HepG2 (cell line): ENCODE measurements at regions not wholly inside any gene's neighbourhood (a gene's known extent, or its start where the extent isn't known, plus 50 kb on each side); places are given as distances from the start of the nearest gene placed in this dataset.

Experiments
- ARID5B ChIP-seq: IDR thresholded peaks from 2 replicates; pipeline ENCODE4 v1.4.0; 2020; ENCODE audit warnings: mild to moderate bottlenecking, missing genetic modification reagents
- ETS1 ChIP-seq: sonication (generic); formaldehyde crosslinking; IDR thresholded peaks from 2 replicates; pipeline ENCODE4 v1.4.0; 2020; ENCODE audit warnings: missing genetic modification reagents
- MAFF ChIP-seq: IDR thresholded peaks from 2 replicates; pipeline ENCODE4 v1.6.1; 2011; ENCODE audit warnings: low read depth, low read length, improper control_type of control experiment
- MAFK ChIP-seq, 2 experiments: IDR thresholded peaks in 1 of 2; conservative IDR thresholded peaks in 1 of 2; 2 replicates each; pipeline ENCODE4 v1.6.1; 2011; ENCODE audit warnings: improper control_type of control experiment in 2 of 2, low read length in 2 of 2
- MIER3 ChIP-seq: IDR thresholded peaks from 2 replicates; pipeline ENCODE4 v1.6.1; 2016; ENCODE audit warnings: missing compliant biosample characterization, borderline replicate concordance
- NCOA5 ChIP-seq: sonication (generic); formaldehyde crosslinking; IDR thresholded peaks from 2 replicates; pipeline ENCODE4 v1.4.0; 2020; ENCODE audit warnings: missing genetic modification reagents
- NFATC3 ChIP-seq: sonication (generic); formaldehyde crosslinking; IDR thresholded peaks from 2 replicates; pipeline ENCODE4 v1.5.1; 2020; ENCODE audit warnings: mild to moderate bottlenecking, missing genetic modification reagents
- NFE2L2 ChIP-seq: fragments of 150-350 bp; IDR thresholded peaks from 2 replicates; pipeline ENCODE4 v1.6.1; 2014; ENCODE audit warnings: low read length
- RARA ChIP-seq: IDR thresholded peaks from 2 replicates; pipeline ENCODE4 v1.6.1; 2016; ENCODE audit warnings: missing genetic modification reagents, missing compliant biosample characterization
- SNAPC2 ChIP-seq: sonication (generic); formaldehyde crosslinking; IDR thresholded peaks from 2 replicates; pipeline ENCODE4 v1.8.1; 2022; ENCODE audit warnings: mild to moderate bottlenecking, missing genetic modification reagents
- THYN1 ChIP-seq: sonication (generic); formaldehyde crosslinking; IDR thresholded peaks from 2 replicates; pipeline ENCODE4 v1.8.1; 2023; ENCODE audit warnings: low read depth, mild to moderate bottlenecking, moderate library complexity, missing genetic modification reagents, borderline replicate concordance
- ZBTB44 ChIP-seq: sonication (generic); formaldehyde crosslinking; IDR thresholded peaks from 2 replicates; pipeline ENCODE4 v1.4.0; 2020; ENCODE audit warnings: missing genetic modification reagents
- ZMYM3 ChIP-seq: sonication (generic); formaldehyde crosslinking; IDR thresholded peaks from 2 replicates; pipeline ENCODE4 v1.5.1; 2020; ENCODE audit warnings: mild to moderate bottlenecking, missing genetic modification reagents
- ZNF784 ChIP-seq: sonication (generic); formaldehyde crosslinking; IDR thresholded peaks from 2 replicates; pipeline ENCODE4 v1.5.1; 2020; ENCODE audit warnings: missing genetic modification reagents, mild to moderate bottlenecking, borderline replicate concordance
- ZSCAN21 ChIP-seq: sonication (generic); formaldehyde crosslinking; IDR thresholded peaks from 2 replicates; pipeline ENCODE4 v1.8.0; 2022; ENCODE audit warnings: mild to moderate bottlenecking, missing genetic modification reagents, moderate library complexity, borderline replicate concordance
- TF ChIP-seq, protein P1 (sequence below): sonication (generic); formaldehyde crosslinking; IDR thresholded peaks from 2 replicates; pipeline ENCODE4 v1.8.1; 2023; ENCODE audit warnings: mild to moderate bottlenecking, inconsistent platforms, moderate library complexity, missing genetic modification reagents, borderline replicate concordance
- TF ChIP-seq, protein P2 (sequence below): fragments of 450-650 bp; IDR thresholded peaks from 2 replicates; pipeline ENCODE4 v1.6.1; 2017; ENCODE audit warnings: mild to moderate bottlenecking

GRCh38 chr10:78255796-78256638, 222.4 kb downstream of the RPS24 start (continued):
- TF ChIP-seq ARID5B (CRISPR knock-in tag) (peak; percentile 41; the same call in 1 of the 2 replicates), MAFF (peak; percentile 71), THYN1 (no peak), ZMYM3 (CRISPR knock-in tag) (no peak), RARA (0 out of 2 replicates have a peak, but pooled peaks have one; percentile 24), NFATC3 (CRISPR knock-in tag) (no peak), NCOA5 (CRISPR knock-in tag) (no peak), SNAPC2 (CRISPR knock-in tag) (no peak), ZSCAN21 (CRISPR knock-in tag) (no peak), ZNF784 (no peak), ETS1 (CRISPR knock-in tag) (no peak), NFE2L2 (peak; percentile 86), ZBTB44 (CRISPR knock-in tag) (no peak), MIER3 (CRISPR knock-in tag) (no peak), MAFK (conservative IDR thresholded peaks at IDR 0.05 in 1 of 2, IDR thresholded peaks at IDR 0.05 in 1 of 2; ENCODE audit: low read length in 2 of 2) (peak; percentile 64 to 83)
- TF ChIP-seq, protein P1, sequence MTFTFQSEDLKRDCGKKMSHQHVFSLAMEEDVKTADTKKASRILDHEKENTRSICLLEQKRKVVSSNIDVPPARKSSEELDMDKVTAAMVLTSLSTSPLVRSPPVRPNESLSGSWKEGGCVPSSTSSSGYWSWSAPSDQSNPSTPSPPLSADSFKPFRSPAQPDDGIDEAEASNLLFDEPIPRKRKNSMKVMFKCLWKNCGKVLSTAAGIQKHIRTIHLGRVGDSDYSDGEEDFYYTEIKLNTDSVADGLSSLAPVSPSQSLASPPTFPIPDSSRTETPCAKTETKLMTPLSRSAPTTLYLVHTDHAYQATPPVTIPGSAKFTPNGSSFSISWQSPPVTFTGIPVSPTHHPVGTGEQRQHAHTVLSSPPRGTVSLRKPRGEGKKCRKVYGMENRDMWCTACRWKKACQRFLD (CRISPR knock-in tag) = no peak
- TF ChIP-seq, protein P2, sequence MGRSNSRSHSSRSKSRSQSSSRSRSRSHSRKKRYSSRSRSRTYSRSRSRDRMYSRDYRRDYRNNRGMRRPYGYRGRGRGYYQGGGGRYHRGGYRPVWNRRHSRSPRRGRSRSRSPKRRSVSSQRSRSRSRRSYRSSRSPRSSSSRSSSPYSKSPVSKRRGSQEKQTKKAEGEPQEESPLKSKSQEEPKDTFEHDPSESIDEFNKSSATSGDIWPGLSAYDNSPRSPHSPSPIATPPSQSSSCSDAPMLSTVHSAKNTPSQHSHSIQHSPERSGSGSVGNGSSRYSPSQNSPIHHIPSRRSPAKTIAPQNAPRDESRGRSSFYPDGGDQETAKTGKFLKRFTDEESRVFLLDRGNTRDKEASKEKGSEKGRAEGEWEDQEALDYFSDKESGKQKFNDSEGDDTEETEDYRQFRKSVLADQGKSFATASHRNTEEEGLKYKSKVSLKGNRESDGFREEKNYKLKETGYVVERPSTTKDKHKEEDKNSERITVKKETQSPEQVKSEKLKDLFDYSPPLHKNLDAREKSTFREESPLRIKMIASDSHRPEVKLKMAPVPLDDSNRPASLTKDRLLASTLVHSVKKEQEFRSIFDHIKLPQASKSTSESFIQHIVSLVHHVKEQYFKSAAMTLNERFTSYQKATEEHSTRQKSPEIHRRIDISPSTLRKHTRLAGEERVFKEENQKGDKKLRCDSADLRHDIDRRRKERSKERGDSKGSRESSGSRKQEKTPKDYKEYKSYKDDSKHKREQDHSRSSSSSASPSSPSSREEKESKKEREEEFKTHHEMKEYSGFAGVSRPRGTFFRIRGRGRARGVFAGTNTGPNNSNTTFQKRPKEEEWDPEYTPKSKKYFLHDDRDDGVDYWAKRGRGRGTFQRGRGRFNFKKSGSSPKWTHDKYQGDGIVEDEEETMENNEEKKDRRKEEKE = no peak
